K562 (cell line): ENCODE measurements at regions not wholly inside any gene's neighbourhood (a gene's known extent, or its start where the extent isn't known, plus 50 kb on each side); places are given as distances from the start of the nearest gene placed in this dataset.

Source experiments
- ARID2 ChIP-seq: fragments of 450-650 bp; IDR thresholded peaks from 2 replicates; pipeline ENCODE4 v1.6.1; 2017; ENCODE audit warnings: antibody characterized with exemption, mild to moderate bottlenecking
- ARID3A ChIP-seq: IDR thresholded peaks from 2 replicates; pipeline ENCODE4 v1.6.1; 2012; ENCODE audit warnings: low read depth, low read length, improper control_type of control experiment, borderline replicate concordance
- ATF6 ChIP-seq: sonication (generic); formaldehyde crosslinking; IDR thresholded peaks from 2 replicates; pipeline ENCODE4 v1.4.0; 2020; ENCODE audit warnings: mild to moderate bottlenecking, missing genetic modification reagents
- CGGBP1 ChIP-seq: fragments of 250-450 bp; sonication (Bioruptor Pico); IDR thresholded peaks from 2 replicates; pipeline ENCODE4 v1.9.0; 2021; ENCODE audit warnings: mild to moderate bottlenecking
- CREB1 ChIP-seq, 2 experiments: sonication (generic) in 1 of 2; formaldehyde crosslinking in 1 of 2; IDR thresholded peaks; 2 replicates each; pipeline versions ENCODE4 v1.6.1 to v1.8.0; 2012 to 2022; ENCODE audit warnings: inconsistent platforms in 1 of 2, mild to moderate bottlenecking in 1 of 2, missing genetic modification reagents in 1 of 2, moderate library complexity in 1 of 2
- IRF9 ChIP-seq: fragments of 450-650 bp; IDR thresholded peaks from 2 replicates; pipeline ENCODE4 v1.6.1; 2016; ENCODE audit warnings: missing biosample characterization, missing genetic modification characterization
- KDM1A ChIP-seq, 2 experiments: fragments of 450-650 bp; IDR thresholded peaks; 2 replicates each; pipeline ENCODE4 v1.6.1; 2016; ENCODE audit warnings: mild to moderate bottlenecking in 2 of 2
- LCOR ChIP-seq: sonication (generic); formaldehyde crosslinking; IDR thresholded peaks from 2 replicates; pipeline ENCODE4 v1.8.0; 2022; ENCODE audit warnings: mild to moderate bottlenecking, missing genetic modification reagents
- MBD1 ChIP-seq: fragments of 250-450 bp; sonication (Bioruptor Pico); IDR thresholded peaks from 2 replicates; pipeline ENCODE4 v1.8.0; 2022; ENCODE audit warnings: inconsistent platforms
- MIER1 ChIP-seq: fragments of 450-650 bp; IDR thresholded peaks from 2 replicates; pipeline ENCODE4 v1.6.1; 2016; ENCODE audit warnings: antibody characterized with exemption, mild to moderate bottlenecking, low read depth
- POLR2A ChIP-seq: fragments of 450-650 bp; conservative IDR thresholded peaks from 2 replicates; pipeline ENCODE4 v1.6.1; 2016
- RBM15 ChIP-seq: fragments of 200-400 bp; formaldehyde crosslinking; IDR thresholded peaks from 2 replicates; pipeline ENCODE4 v1.6.1; 2018; ENCODE audit warnings: mild to moderate bottlenecking, low read length, moderate library complexity; ENCODE audit not compliant: insufficient read depth
- RFX1 ChIP-seq: fragments of 450-650 bp; IDR thresholded peaks from 2 replicates; pipeline ENCODE4 v1.6.1; 2016; ENCODE audit warnings: mild to moderate bottlenecking, moderate library complexity
- SRSF9 ChIP-seq: fragments of 200-400 bp; formaldehyde crosslinking; IDR thresholded peaks from 2 replicates; pipeline ENCODE4 v1.6.1; 2017; ENCODE audit warnings: low read depth, low read length, borderline replicate concordance
- ZBTB9 ChIP-seq: fragments of 450-650 bp; formaldehyde crosslinking; IDR thresholded peaks from 2 replicates; pipeline ENCODE4 v1.4.0; 2020; ENCODE audit warnings: mild to moderate bottlenecking, moderate library complexity
- ZNF384 ChIP-seq: IDR thresholded peaks from 2 replicates; pipeline ENCODE4 v1.6.1; 2012; ENCODE audit warnings: low read depth, low read length, improper control_type of control experiment
- ZNF398 ChIP-seq: fragments of 250-450 bp; sonication (Bioruptor Pico); IDR thresholded peaks from 2 replicates; pipeline ENCODE4 v1.8.0; 2021; ENCODE audit warnings: moderate library complexity, mild to moderate bottlenecking, inconsistent platforms

GRCh38 chr18:966759-967576 is 62.3 kb downstream of the ADCYAP1 start (continued):
- TF ChIP-seq ZNF398 (CRISPR knock-in tag) (no peak), CREB1 (IDR thresholded peaks at IDR 0.05) (no peak), CREB1 (CRISPR knock-in tag; IDR thresholded peaks at IDR 0.05) (no peak), ARID3A (0 out of 2 replicates have a peak, but pooled peaks have one; percentile 27), SRSF9 (no peak), ZNF384 (peak; percentile 64; the same call in 1 of the 2 replicates), ZBTB9 (CRISPR knock-in tag) (no peak), MBD1 (CRISPR knock-in tag) (no peak), ARID2 (no peak), MIER1 (no peak), RBM15 (no peak), KDM1A (IDR thresholded peaks at IDR 0.05) (no peak), RFX1 (no peak), ATF6 (CRISPR knock-in tag) (no peak), POLR2A (no peak), CGGBP1 (CRISPR knock-in tag) (no peak), LCOR (CRISPR knock-in tag) (no peak; the same call in 1 of the 2 replicates), IRF9 (tag) (peak; percentile 79)
